ENCODE measurements at regions not wholly inside any gene's neighbourhood (a gene's known extent, or its start where the extent isn't known, plus 50 kb on each side); places are given as distances from the start of the nearest gene placed in this dataset.

- DNase-seq (ENCODE audit: low read depth in 4 of 4, low spot score in 2 of 4) = no peak
Measured at GRCh38 chr10:130398090-130398994, 262.2 kb downstream of the GLRX3 start.

DNA sequence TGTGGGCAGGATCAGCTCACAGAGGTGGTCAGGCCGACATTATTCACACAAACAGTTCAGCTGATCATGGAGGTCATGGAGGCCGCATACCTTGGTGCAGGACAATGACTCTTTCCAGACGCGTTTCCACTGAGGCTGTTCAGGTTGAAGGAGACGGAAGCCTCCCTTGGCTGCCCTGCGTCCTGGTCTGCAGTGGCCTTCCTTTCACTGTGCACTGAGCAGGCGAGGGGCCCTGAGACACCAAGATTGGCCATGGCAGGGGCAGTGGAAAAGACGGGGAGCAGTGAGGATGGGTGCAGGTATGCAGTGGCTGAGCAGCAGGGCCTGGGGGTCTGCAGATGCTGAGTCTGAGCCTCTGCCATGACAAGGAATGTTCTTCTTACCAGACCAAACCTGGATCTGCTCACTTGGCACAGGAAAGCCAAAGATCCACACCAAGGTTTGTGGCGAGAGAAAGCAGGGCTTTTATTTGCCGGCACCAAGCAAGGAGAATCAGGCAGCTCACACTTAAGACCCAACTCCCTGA, 263.3 kb downstream of the GLRX3 start:
- DNase-seq (ENCODE audit: low read depth in 4 of 4, low spot score in 2 of 4) = no peak

DNA sequence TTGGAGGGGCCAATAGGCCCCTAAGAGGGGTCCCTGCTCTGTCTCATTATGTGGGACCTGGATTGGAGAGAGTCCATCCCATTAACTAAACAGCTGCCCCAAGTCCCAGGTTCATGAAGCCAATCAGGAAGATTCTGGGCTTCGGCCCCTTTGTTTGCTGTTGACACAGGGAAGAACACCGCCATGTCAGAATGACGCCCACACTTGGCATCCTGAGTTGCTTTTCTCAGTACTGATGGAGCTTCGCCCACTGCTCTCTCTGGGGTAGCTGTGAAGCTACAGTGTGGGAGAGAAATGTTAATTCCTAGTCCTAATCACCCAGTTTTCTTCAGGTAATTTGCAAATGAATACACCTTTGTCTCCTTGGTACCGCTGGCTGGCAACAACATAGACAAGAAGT, 264.7 kb downstream of the GLRX3 start:
- no peak for DNase-seq (ENCODE audit: low read depth in 4 of 4, low spot score in 2 of 4)

- DNase-seq (ENCODE audit: low read depth in 4 of 4, low spot score in 2 of 4) = no peak
Measured at GRCh38 chr10:130401860-130402765, 265.9 kb downstream of the GLRX3 start.

DNA sequence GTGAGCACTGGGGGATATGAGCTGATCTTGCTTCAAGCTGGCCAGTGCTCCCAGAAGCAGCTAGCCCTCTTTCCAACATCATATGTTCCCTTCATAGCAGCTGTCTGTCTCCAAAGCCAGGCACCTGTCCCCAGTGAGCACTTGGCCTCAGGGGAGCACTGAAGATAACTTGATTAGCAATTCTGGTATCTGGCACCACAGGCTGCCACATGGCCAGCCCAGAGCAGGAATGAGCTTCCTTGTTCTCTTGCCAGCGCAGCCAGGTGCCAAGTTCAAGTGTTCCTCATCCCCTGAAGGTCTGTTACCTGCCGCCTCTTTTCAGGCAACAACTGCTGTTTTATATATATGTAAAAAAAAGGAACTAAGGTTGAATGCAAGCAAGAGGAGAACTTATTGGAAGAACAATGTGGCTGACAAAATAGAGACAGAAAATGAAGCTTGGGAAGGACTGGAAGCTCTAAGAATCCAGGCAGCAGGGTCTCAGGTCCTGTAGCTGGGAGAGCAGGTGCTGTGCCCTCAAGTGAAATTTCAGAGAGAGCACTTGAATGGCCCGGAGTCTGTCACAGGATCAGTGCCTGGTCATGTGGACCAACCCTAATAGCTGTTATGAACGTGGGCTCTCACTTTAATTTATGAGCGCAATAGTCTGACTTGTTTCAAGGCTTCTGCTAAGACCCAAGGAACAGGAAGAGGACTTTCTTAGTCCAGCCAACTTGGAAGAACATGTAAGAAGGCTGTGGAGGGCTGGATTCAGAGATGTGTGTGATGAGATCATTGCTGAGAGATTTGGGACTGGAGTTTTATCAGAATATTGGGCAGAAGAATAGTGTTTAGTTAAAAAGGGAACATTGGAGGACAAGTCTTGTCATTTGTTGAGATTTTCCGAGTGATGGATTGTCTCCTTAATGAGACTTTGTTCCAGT, 267.2 kb downstream of the GLRX3 start:
- no peak for DNase-seq (ENCODE audit: low read depth in 4 of 4, low spot score in 2 of 4)

DNA sequence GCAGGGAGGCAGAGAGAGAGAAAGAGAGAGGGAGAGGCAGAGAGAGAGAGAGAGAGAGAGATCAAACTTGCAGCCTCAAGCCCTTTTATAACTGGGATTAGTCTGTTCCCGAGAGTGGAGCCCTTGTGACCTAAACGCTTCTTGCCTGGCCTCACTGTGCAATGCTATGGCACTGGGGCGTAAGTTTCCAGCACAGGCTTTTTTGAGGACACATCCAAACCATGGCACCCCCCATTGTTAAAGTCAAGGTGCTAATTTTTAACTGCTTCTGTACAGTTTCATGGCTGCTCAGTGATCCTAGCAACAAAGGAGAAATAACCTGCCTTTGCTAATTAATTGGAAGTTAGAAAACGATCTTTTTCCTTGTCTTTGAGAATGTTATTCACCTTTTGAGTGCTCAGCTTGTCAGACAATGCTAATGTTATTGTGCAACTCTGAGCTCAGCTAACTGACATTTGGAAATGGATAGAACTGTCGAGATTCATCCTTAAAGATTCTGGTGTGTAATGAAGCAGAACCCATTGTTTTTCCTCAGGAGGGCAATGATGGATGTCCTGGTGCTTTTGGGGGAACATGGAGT, 268.4 kb downstream of the GLRX3 start:
- DNase-seq (ENCODE audit: low read depth in 4 of 4, low spot score in 2 of 4) = no peak

DNA sequence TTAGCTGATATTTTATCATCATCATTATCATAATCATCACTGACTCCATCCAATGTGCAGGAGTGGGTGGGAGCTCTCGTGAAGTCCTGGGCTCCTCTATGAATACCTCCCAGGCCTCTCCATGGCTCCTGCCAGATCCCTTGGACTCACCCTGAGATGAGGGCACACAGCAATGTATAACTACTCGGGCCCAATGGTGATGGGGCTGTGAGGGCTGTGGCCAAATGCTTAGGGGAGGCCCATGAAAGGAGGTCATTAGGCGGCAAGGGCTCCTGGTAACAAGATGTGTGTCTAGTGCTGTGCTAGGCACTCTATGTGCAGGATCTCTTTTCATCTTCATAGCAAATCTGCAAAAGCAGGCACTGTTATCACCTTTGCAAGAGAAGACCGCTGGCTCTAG, 270.9 kb downstream of the GLRX3 start:
- no peak for DNase-seq (ENCODE audit: low read depth in 4 of 4, low spot score in 2 of 4)

- no peak for DNase-seq (ENCODE audit: low read depth in 4 of 4, low spot score in 2 of 4)
Measured at GRCh38 chr10:130409331-130409730, 273.1 kb downstream of the GLRX3 start.

GRCh38 chr10:130409931-130410330, 273.7 kb downstream of the GLRX3 start:
- DNase-seq (ENCODE audit: low read depth in 4 of 4, low spot score in 2 of 4) = no peak

DNA sequence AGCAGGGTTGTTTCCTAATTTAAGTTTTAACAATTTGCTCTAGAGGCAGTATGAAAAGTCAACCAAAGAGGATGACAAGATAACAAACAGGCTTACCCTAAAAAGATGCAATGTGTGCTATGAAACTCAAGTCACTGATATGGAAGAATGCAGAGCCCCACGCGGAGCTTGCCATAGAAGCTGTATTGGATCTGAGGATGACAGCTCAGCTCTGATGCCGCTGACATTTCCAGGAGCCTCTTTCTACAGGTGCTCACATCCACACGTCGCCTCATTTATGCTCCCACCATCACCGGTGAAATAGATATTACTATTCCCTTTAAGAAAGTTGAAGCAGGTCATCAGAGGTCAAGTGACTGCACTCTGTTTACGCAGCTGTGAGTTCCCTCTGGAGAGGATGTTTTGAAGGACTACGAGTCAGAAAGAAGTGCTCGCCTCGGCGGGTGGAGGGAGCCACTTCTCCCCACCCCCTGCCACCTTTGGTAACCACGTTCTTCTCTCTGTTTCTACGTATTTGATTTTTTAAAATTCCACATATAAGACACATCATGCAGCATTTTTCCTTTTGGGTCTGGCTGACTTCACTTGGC, 275.4 kb downstream of the GLRX3 start:
- no peak for DNase-seq (ENCODE audit: low read depth in 4 of 4, low spot score in 2 of 4)

DNA sequence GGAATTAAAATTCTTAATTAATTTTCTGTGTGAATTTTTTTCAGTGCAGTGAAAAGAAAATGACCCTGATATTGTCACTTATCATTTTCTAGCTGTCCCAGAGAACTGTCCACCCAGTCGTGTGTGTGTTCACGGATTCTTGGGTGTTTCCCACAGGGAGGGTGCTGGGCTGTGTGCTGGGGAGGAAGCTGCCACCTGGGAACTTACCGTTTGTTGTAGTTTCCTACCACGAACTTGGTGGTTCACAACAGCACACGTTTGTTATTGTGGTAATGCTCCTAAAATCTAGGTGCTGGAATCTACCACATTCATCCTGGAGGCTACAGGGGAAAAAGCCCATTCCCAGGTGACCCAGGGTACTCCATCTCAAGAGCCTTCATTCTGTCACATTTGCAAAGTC, 276.1 kb downstream of the GLRX3 start:
- no peak for DNase-seq (ENCODE audit: low read depth in 4 of 4, low spot score in 2 of 4)

GRCh38 chr10:130416334-130417150, 280.4 kb downstream of the GLRX3 start:
- no peak for DNase-seq (ENCODE audit: low read depth in 4 of 4, low spot score in 2 of 4)

- no peak for DNase-seq (ENCODE audit: low read depth in 4 of 4, low spot score in 2 of 4)
Measured at GRCh38 chr10:130418731-130419130, 282.5 kb downstream of the GLRX3 start.

DNA sequence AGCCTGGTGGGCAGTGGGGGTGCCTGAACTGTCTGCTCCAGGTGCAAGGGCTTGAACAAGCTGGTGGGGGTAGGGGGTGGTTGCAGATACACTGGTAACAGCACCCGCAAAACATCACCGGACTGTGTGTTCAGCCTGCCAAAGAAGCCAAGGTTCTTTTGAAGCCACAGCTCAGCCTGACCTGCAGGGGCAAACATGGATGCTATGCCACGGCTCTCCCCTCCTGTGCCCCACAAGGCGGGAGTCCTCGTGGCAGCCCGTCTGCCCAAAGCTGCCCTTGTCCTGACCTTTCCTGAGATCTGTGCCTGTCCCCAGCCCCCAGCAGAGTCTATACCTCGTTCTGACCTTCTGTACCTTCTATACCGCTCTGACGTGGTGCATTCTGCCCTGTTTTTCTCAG, 285.7 kb downstream of the GLRX3 start:
- DNase-seq (ENCODE audit: low read depth in 4 of 4, low spot score in 2 of 4) = no peak

- no peak for DNase-seq (ENCODE audit: low read depth in 4 of 4, low spot score in 2 of 4)
Measured at GRCh38 chr10:130422366-130423324, 286.5 kb downstream of the GLRX3 start.

GRCh38 chr10:130423455-130424305, 287.5 kb downstream of the GLRX3 start:
- no peak for DNase-seq (ENCODE audit: low read depth in 4 of 4, low spot score in 2 of 4)

GRCh38 chr10:130424418-130424817, 288.2 kb downstream of the GLRX3 start:
- DNase-seq (ENCODE audit: low read depth in 4 of 4, low spot score in 2 of 4) = no peak

Measured in left renal cortex interstitium (tissue), 4 donors.